NOMO-1 (cell line): ENCODE measurements at regions not wholly inside any gene's neighbourhood (a gene's known extent, or its start where the extent isn't known, plus 50 kb on each side); places are given as distances from the start of the nearest gene placed in this dataset.
"Not testable (repeated sequence)": the region's sequence is repeated elsewhere in the genome, so short reads cannot be mapped to it uniquely, and the experiment has no call there.

Source experiments
- DNase-seq, 2 experiments: peaks; one replicate each; lab custom pipeline; 2025; ENCODE audit not compliant: unreplicated experiment in 2 of 2; lab: John Stamatoyannopoulos, UW

DNA sequence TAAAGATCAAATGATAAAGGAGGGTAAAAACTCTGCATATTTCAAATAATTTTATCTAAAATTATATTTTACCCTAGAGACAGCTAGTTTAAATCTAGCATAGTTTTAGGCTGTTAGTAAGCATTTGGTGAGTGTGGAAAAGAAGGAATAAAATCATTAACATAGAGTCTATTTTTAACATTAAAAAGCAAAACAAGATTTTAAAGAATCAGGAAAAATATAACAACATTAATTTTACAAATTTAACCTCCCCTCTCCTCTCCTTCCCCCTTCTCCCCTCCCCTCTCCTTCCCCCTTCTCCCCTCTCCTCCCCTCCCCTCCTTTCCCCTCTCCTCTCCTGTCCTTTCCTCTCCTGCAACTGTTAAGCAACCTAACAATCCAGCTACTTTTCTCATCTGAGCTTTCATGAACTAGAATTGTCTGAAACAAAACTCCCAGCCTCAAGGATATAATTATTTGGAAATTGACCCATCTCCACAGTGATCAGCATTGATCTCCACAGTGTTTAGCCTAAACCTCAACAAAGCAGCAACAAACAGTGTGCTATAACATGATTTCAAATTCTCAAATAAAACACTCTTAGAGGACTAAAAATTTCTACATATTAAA, 293.2 kb downstream of the PPP1R3A start:
- DNase-seq: no peak

DNA sequence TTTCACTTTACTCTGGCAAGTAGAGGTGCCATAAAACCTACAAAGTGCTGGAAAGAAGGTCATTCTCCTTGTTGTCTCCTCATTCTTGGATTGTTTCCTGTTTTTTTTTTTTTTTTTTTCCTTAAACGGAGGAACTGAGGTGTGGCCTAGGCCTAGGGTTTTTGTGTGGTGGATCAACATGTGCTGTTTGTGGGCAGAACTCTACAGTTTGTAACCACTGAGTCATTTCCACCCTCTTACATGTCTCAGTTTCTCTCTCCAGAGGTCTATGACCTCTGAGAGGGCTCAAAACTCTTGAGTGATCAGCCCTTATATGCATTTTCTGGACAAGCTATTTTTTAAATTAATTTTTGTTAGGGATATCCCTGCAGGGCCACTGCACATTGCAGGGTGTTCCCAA, 296.0 kb downstream of the PPP1R3A start:
- no peak for DNase-seq

- DNase-seq: no peak
These were observed 308.2 kb downstream of the PPP1R3A start for GRCh38 chr7:113610572-113610971.

- no peak for DNase-seq
These were observed 310.0 kb downstream of the PPP1R3A start for GRCh38 chr7:113608782-113609181.

- DNase-seq: no peak
These were observed 312.5 kb downstream of the PPP1R3A start for GRCh38 chr7:113606325-113606724.

DNA sequence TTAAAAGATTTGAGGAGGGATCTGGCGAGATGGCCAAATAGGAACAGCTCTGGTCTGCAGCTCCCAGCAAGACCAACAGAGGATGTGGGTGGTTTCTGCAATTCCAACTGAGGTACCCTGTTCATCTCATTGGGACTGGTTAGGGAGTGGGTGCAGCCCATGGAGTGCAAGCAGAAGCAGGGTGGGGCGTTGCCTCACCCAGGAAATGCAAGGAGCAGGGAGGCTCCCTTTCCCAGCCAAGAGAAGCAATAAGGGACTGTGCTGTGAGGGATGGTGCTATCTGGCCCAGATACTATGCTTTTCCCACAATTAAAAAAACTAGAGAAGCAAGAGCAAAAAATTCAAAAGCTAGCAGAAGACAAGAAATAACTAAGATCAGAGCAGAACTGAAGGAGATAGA, 318.4 kb downstream of the PPP1R3A start:
- DNase-seq: not testable (repeated sequence)

- DNase-seq: not testable (repeated sequence)
These were observed 325.4 kb downstream of the PPP1R3A start for GRCh38 chr7:113593455-113593854.

GRCh38 chr7:113592924-113593323, 325.9 kb downstream of the PPP1R3A start:
- not testable (repeated sequence) for DNase-seq

- DNase-seq: no peak
These were observed 336.3 kb downstream of the PPP1R3A start for GRCh38 chr7:113582471-113582870.

DNA sequence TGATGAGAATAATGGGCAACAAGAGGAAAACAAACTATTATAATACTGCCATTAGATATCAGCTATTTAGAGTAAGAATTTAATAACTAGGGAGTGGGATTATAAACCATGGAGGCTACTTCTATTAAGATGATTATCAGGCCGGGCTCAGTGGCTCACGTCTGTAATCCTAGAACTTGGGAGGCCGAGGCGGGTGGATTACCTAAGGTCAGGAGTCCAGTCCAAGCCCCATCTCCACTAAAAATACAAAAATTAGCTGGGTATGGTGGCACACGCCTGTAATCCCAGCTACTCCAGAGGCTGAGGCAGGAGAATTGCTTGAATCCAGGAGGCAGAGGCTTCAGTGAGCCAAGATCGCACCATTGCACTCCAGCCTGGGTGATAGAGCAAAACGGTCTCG, 355.6 kb downstream of the PPP1R3A start:
- not testable (repeated sequence) for DNase-seq

- no peak for DNase-seq
These were observed 356.0 kb downstream of the PPP1R3A start for GRCh38 chr7:113562801-113563200.

GRCh38 chr7:113562242-113562641, 356.6 kb downstream of the PPP1R3A start:
- no peak for DNase-seq

DNA sequence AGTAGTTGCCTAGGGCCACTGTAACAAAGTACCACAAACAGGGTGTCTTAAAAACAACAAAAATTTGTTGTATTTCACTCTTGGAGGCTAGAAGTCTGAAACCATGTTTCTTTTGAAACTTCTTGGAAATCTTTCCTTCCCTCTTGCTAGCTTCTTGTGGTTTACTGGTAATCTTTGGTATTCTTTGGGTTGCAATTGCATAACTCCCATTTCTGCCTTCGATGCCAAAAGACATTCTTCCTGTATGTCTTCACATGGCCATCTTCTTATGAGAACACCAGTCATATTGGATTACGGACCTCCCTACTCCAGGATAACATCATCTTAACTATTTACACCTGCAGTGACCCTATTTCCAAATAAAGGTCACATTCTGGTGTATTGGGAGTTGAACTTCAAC, 357.4 kb downstream of the PPP1R3A start:
- peak in 1 of 2 experiments; percentile 11 for DNase-seq

GRCh38 chr7:113550966-113551365, 367.8 kb downstream of the PPP1R3A start:
- DNase-seq: no peak

DNA sequence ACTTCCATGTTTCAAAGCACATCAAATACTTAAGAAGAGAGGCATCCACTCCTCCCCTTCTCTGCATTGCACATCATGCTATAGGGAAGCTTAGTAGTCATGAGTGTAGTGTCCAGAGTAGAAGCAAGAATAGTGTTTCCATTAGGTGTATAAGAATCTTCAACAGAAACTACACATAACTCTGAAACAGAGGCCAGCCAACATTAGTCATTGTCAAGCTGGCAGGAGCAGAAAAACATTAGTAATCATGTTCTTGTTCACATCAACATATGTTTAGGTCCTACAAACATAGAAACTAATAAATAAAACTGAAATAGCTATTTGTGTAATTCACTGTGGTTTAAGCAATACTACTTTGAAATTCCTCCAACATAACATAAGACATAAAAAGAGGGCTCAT, 370.2 kb downstream of the PPP1R3A start:
- DNase-seq: no peak

DNA sequence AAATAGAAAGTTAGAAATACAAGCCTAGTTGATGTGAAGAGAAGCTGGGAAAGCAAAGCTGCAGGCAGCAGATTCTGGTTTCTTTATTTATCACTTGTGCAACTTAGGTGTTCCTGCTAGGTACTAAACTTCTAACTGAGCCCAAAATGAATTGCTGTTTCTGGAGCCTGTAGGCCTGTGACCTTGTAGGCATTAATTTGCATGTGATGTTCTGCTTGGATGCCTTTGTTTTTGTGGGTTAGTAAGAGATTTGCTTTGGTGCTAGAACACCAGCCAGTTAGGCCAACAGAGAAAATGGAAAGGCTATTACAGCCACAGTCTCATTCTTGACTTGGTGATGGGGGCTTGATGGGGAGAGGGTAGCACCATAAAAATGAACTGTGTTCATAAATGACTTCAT, 370.7 kb downstream of the PPP1R3A start:
- no peak for DNase-seq

GRCh38 chr7:113521468-113521867, 397.3 kb downstream of the PPP1R3A start:
- no peak for DNase-seq

DNA sequence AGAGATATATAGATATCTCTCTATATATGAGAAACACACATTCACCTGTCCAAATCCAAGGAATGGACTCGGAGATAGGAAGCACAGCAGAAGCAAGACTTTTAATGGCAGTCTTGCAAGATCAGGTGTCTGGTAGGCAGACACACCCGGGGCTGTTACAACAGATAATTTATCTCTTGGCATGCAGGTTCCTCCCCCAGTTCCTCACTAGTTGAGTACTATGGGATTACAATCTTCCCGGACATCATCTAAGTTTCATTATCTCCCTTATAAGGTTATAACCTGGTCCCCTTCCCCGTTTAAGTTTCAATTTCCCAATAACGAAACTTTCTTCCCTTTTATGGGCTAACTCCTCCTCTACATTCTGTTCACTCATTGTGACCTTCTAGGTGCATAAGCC, 399.3 kb downstream of the PPP1R3A start:
- peak in 1 of 2 experiments; percentile 35 for DNase-seq

- no peak for DNase-seq
These were observed 386.3 kb upstream of the SMIM30 start for GRCh38 chr7:113504691-113505090.

GRCh38 chr7:113504142-113504541, 385.8 kb upstream of the SMIM30 start:
- DNase-seq: no peak

DNA sequence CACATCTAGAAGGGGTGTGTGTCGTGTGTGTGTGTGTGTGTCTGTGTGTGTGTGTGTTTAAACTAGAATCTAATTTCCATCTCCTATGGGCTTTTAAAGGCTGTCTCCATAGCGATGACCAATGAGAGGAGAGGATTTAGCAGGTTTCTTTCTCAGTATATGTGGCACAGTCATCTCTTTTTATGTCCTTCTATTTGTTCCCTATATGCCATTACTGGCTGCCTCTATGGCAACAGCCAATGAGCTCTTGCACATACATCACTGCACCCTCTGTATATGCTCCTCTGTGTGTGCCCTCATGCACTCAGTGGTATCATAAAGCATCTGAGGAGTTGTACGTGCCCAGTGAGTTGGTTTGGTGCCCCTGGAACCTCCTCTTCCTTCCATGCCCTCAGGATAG, 378.2 kb upstream of the SMIM30 start:
- not testable (repeated sequence) for DNase-seq

GRCh38 chr7:113494797-113495566, 376.6 kb upstream of the SMIM30 start:
- not testable (repeated sequence) for DNase-seq
